ENCODE measurements at regions not wholly inside any gene's neighbourhood (a gene's known extent, or its start where the extent isn't known, plus 50 kb on each side); places are given as distances from the start of the nearest gene placed in this dataset.

DNA sequence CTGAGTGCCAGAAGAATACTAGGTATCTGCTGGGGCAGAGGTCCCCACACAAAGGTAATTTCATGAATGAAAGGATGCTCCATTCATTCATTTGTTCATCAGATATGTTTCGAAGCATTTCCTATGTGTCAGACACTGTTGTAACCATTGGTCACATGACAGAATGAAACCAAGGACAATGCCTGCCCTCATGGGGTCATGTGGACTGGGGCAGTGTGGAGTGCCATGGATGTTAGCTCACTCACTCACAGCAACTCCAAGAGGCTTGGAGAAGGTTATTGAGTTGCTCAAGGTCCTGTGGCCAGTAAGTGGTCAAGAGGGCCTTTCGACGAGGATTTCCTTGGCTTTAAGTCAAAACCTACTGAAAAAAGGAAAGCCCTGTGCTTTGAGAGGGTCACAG is 223.5 kb downstream of the ARHGAP12 start:
- H3K27ac ChIP-seq (ENCODE audit: low read depth, low read length, poor library complexity, severe bottlenecking): no peak overlapping the region
- H3K9me3 ChIP-seq (ENCODE audit: low read length): peaks cover 3% of the 10 kb centered on the region; the same call in 1 of the 2 replicates
- no peak overlapping the region for H3K4me2 ChIP-seq (ENCODE audit: low read length)
- H3F3A ChIP-seq (ENCODE audit: insufficient read depth, low read length): no peaks in the 10 kb centered on the region
- H3K79me2 ChIP-seq (ENCODE audit: insufficient read depth, low read length): no peaks in the 10 kb centered on the region
- H3K27me3 ChIP-seq (ENCODE audit: insufficient read depth, low read length): no peaks in the 10 kb centered on the region
- no peak for TF ChIP-seq CTCF (IDR thresholded peaks at IDR 0.05; ENCODE audit: low read length)
- no peak for TF ChIP-seq EZH2 (IDR thresholded peaks at IDR 0.05; ENCODE audit: borderline replicate concordance, low read length)
- H4K20me1 ChIP-seq (ENCODE audit: insufficient read depth, low read length): no peaks in the 10 kb centered on the region
- H2AFZ ChIP-seq (ENCODE audit: low read length): no peak overlapping the region
- peaks cover 18% of the 10 kb centered on the region for H3K4me1 ChIP-seq (ENCODE audit: insufficient read depth, low read length, severe bottlenecking)
- H3K36me3 ChIP-seq (ENCODE audit: insufficient read depth, low read length): no peaks in the 10 kb centered on the region
- no peaks in the 10 kb centered on the region for H3K9me2 ChIP-seq (ENCODE audit: low read depth, low read length)
- H3K9ac ChIP-seq (ENCODE audit: low read length): no peak overlapping the region
- no peak overlapping the region for H3K4me3 ChIP-seq (ENCODE audit: low read depth, low read length, poor library complexity, severe bottlenecking)

DNA sequence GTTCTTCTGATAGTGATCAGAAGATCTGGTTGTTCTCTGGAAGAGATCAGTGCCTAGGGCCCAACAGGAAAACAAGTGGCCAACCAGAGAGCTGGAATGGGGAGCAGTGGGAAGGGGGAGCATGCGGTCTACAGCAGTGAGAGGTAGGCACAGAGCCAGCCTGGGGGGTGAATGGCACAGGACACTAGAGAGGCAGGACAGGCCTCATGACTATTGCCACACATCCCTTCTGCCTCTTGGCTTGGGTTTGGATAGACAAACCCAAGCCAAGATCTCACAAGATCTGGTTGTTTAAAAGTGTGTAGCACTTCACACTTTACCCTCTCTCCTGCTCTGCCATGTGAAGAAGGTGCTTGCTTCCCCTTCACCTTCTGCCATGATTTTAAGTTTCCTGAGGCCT is 224.4 kb downstream of the ARHGAP12 start:
- Histone ChIP-seq H3K9me3 (ENCODE audit: low read length) (peaks cover 3% of the 10 kb centered on the region; the same call in 1 of the 2 replicates), H3K36me3 (ENCODE audit: insufficient read depth, low read length) (no peaks in the 10 kb centered on the region), H3K79me2 (ENCODE audit: insufficient read depth, low read length) (no peaks in the 10 kb centered on the region), H2AFZ (ENCODE audit: low read length) (no peak overlapping the region), H3K27ac (ENCODE audit: low read depth, low read length, poor library complexity, severe bottlenecking) (no peak overlapping the region), H3K9me2 (ENCODE audit: low read depth, low read length) (no peaks in the 10 kb centered on the region), H3K4me3 (ENCODE audit: low read depth, low read length, poor library complexity, severe bottlenecking) (no peak overlapping the region), H3K9ac (ENCODE audit: low read length) (no peak overlapping the region), H3F3A (ENCODE audit: insufficient read depth, low read length) (no peaks in the 10 kb centered on the region), H3K4me2 (ENCODE audit: low read length) (no peak overlapping the region), H3K27me3 (ENCODE audit: insufficient read depth, low read length) (no peaks in the 10 kb centered on the region), H3K4me1 (ENCODE audit: insufficient read depth, low read length, severe bottlenecking) (peaks cover 18% of the 10 kb centered on the region), H4K20me1 (ENCODE audit: insufficient read depth, low read length) (no peaks in the 10 kb centered on the region)
- TF ChIP-seq EZH2 (IDR thresholded peaks at IDR 0.05; ENCODE audit: borderline replicate concordance, low read length) (no peak), CTCF (IDR thresholded peaks at IDR 0.05; ENCODE audit: low read length) (no peak)

GRCh38 chr10:31702954-31703353 is 225.7 kb downstream of the ARHGAP12 start:
- H3K4me3 ChIP-seq (ENCODE audit: low read depth, low read length, poor library complexity, severe bottlenecking): no peak overlapping the region
- no peak overlapping the region for H3K4me2 ChIP-seq (ENCODE audit: low read length)
- H3F3A ChIP-seq (ENCODE audit: insufficient read depth, low read length): no peaks in the 10 kb centered on the region
- no peaks in the 10 kb centered on the region for H3K79me2 ChIP-seq (ENCODE audit: insufficient read depth, low read length)
- H3K27ac ChIP-seq (ENCODE audit: low read depth, low read length, poor library complexity, severe bottlenecking): no peak overlapping the region
- no peaks in the 10 kb centered on the region for H3K9me2 ChIP-seq (ENCODE audit: low read depth, low read length)
- H3K36me3 ChIP-seq (ENCODE audit: insufficient read depth, low read length): no peaks in the 10 kb centered on the region
- H3K4me1 ChIP-seq (ENCODE audit: insufficient read depth, low read length, severe bottlenecking): peaks cover 14% of the 10 kb centered on the region
- H2AFZ ChIP-seq (ENCODE audit: low read length): no peak overlapping the region
- TF ChIP-seq EZH2 (IDR thresholded peaks at IDR 0.05; ENCODE audit: borderline replicate concordance, low read length): no peak
- no peak for TF ChIP-seq CTCF (IDR thresholded peaks at IDR 0.05; ENCODE audit: low read length)
- H3K9ac ChIP-seq (ENCODE audit: low read length): no peak overlapping the region
- no peaks in the 10 kb centered on the region for H3K27me3 ChIP-seq (ENCODE audit: insufficient read depth, low read length)
- H4K20me1 ChIP-seq (ENCODE audit: insufficient read depth, low read length): no peaks in the 10 kb centered on the region
- peaks cover 3% of the 10 kb centered on the region; the same call in 1 of the 2 replicates for H3K9me3 ChIP-seq (ENCODE audit: low read length)

Data from OCI-LY1 (cell line).